H7 (cell line): ENCODE measurements at regions not wholly inside any gene's neighbourhood (a gene's known extent, or its start where the extent isn't known, plus 50 kb on each side); places are given as distances from the start of the nearest gene placed in this dataset.
"Not testable (repeated sequence)": the region's sequence is repeated elsewhere in the genome, so short reads cannot be mapped to it uniquely, and the experiment has no call there.

Source experiments
- DNase-seq: peaks from one replicate; pipeline ENCODE4 v3.0.0; 2012
- H3K27me3 ChIP-seq: 2 replicates; pipeline ENCODE4 v1.6.0; 2011; ENCODE audit warnings: mild to moderate bottlenecking, low read length; ENCODE audit not compliant: control insufficient read depth, insufficient read depth
- H3K36me3 ChIP-seq: replicated peaks from 2 replicates; pipeline ENCODE4 v1.5.1; 2011; ENCODE audit warnings: low read length; ENCODE audit not compliant: control insufficient read depth, insufficient read depth
- H3K4me3 ChIP-seq: 2 replicates; pipeline ENCODE4 v1.5.1; 2011; ENCODE audit warnings: low read depth, mild to moderate bottlenecking, control low read depth, low read length, moderate library complexity; ENCODE audit not compliant: insufficient read depth

DNA sequence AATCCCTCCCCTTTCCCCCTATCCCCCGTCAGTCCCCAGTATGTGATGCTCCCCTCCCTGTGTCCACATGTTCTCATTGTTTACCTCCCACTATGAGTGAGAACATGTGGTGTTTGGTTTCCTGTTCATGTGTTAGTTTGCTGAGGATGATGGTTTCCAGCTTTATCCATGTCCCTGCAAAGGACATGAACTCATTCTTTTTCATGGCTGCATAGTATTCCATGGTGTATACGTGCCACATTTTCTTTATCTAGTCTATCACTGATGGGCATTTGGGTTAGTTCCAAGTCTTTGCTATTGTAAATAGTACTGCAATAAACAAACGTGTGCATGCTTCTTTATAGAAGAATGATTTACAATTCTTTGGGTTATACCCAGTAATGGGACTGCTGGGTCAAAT, 165.6 kb upstream of the TENM4 start:
- not testable (repeated sequence) for DNase-seq, H3K27me3 ChIP-seq, H3K36me3 ChIP-seq

GRCh38 chr11:79600711-79601110, 159.9 kb upstream of the TENM4 start:
- DNase-seq: no peak
- no peaks in the 10 kb centered on the region for H3K36me3 ChIP-seq
- no peaks in the 10 kb centered on the region for H3K27me3 ChIP-seq
- no peak overlapping the region for H3K4me3 ChIP-seq

More for the DNA sequence above, 165.6 kb upstream of the TENM4 start:
- not testable (repeated sequence) for H3K4me3 ChIP-seq

- Histone ChIP-seq H3K4me3 (no peak overlapping the region), H3K27me3 (no peaks in the 10 kb centered on the region), H3K36me3 (no peaks in the 10 kb centered on the region)
- DNase-seq: no peak
These were observed 154.0 kb upstream of the TENM4 start for GRCh38 chr11:79594834-79595233.

GRCh38 chr11:79592824-79593223, 152.0 kb upstream of the TENM4 start:
- DNase-seq: no peak
- no peaks in the 10 kb centered on the region for H3K27me3 ChIP-seq
- no peak overlapping the region for H3K4me3 ChIP-seq

GRCh38 chr11:79592406-79592805, 151.6 kb upstream of the TENM4 start:
- Histone ChIP-seq H3K36me3 (no peaks in the 10 kb centered on the region), H3K27me3 (no peaks in the 10 kb centered on the region), H3K4me3 (no peak overlapping the region)
- no peak for DNase-seq

More at GRCh38 chr11:79592824-79593223, 152.0 kb upstream of the TENM4 start:
- H3K36me3 ChIP-seq: no peaks in the 10 kb centered on the region

- Histone ChIP-seq H3K36me3 (no peaks in the 10 kb centered on the region), H3K27me3 (no peaks in the 10 kb centered on the region), H3K4me3 (no peak overlapping the region)
- no peak for DNase-seq
These were observed 141.6 kb upstream of the TENM4 start for GRCh38 chr11:79582434-79582833.

DNA sequence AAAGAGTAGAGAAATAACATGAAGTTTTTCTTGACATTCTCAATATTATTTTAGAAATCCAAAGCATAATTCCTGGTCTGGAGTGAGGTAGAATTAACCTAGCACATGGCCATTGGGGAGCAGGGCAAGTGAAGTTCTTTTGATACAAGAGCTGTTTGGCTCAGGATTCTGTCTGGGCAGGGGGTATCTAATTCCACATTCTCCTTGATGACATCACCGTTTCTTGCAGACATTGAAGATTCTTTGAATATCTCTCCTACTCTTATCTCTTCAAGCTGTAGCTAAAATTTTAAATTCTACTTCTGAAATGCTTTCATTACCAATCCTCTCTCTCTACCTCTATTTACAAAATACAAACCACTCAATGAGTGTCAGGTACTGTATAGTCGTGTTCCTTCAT, 138.2 kb upstream of the TENM4 start:
- DNase-seq: no peak
- H3K27me3 ChIP-seq: no peaks in the 10 kb centered on the region
- no peak overlapping the region for H3K4me3 ChIP-seq
- H3K36me3 ChIP-seq: no peaks in the 10 kb centered on the region

DNA sequence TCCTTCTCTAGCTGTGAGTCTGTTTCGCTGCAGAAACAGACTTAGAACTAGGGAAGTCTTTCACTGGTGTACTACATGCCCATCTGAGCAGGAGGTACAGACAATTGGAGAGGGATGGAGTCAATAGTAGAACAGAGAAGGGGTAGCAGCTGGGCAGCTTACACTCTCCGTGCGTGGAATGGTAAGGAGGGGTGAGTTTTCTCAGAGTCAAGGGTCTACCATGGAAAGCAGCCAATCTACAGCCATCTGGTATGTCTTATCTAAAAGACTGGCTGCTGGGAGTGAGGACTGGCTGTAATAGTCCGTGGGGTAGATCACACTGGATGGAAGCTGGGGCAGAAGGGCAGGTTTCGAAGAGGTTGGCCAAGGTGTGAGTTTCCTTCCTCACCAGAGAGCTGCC, 137.3 kb upstream of the TENM4 start:
- DNase-seq: no peak
- H3K4me3 ChIP-seq: no peak overlapping the region
- no peaks in the 10 kb centered on the region for H3K36me3 ChIP-seq
- H3K27me3 ChIP-seq: no peaks in the 10 kb centered on the region

GRCh38 chr11:79575701-79576100, 134.9 kb upstream of the TENM4 start:
- Histone ChIP-seq H3K36me3 (no peaks in the 10 kb centered on the region), H3K27me3 (no peaks in the 10 kb centered on the region), H3K4me3 (no peak overlapping the region)
- no peak for DNase-seq

GRCh38 chr11:79570104-79570503, 129.3 kb upstream of the TENM4 start:
- Histone ChIP-seq H3K27me3 (no peaks in the 10 kb centered on the region), H3K36me3 (no peaks in the 10 kb centered on the region), H3K4me3 (no peak overlapping the region)
- no peak for DNase-seq

DNA sequence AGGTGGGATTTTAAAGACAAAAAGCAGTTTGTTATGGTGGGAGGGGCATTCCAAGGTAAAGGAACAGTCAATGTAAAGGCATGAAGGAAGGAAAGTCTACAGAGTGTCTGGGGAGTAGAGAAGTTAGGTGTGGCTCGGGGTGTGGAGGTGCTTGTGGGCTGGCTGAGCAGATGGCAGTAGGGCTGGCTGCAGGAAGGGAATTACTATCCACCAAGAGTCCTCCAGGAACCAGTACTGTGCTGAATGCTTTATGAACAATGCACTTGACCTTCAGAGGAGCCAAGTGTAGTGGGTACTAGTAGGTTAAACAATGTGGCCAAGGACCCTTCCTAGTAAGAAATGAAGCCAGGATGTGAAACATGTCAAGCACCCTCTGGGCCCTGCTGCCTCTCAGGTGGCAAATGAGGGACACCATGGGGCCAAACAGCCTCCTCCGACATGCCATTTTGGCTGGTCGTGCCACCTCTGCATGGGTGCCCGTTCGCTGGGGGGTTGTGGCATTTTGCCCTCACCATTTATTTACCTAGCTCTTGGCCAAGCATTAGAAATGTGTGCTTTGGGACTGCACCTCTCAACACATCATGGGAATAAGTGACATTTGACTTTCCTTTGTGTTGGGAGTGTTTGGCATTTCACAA, 123.6 kb upstream of the TENM4 start:
- Histone ChIP-seq H3K27me3 (no peaks in the 10 kb centered on the region), H3K4me3 (no peak overlapping the region), H3K36me3 (no peaks in the 10 kb centered on the region)
- DNase-seq: no peak

DNA sequence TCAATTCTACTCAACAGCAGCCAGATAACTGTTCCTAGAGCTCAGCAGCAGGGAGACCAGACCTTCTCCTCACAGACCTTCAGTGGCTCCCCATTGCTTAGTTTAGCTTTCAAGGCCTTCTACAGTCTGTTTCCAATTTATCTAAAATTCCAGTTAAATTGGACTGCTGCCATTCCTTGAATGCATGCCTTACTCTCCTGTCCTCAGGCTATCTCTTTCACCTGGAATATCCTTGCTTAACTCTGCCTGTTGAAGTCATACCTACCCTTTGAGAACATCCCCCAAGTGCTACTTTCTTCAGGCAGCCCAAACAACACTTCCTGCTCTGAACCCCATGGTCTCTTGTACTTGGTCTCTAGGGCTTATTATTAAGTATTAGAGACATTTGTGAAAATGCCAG, 120.7 kb upstream of the TENM4 start:
- Histone ChIP-seq H3K27me3 (no peaks in the 10 kb centered on the region), H3K36me3 (no peaks in the 10 kb centered on the region), H3K4me3 (no peak overlapping the region)
- no peak for DNase-seq

DNA sequence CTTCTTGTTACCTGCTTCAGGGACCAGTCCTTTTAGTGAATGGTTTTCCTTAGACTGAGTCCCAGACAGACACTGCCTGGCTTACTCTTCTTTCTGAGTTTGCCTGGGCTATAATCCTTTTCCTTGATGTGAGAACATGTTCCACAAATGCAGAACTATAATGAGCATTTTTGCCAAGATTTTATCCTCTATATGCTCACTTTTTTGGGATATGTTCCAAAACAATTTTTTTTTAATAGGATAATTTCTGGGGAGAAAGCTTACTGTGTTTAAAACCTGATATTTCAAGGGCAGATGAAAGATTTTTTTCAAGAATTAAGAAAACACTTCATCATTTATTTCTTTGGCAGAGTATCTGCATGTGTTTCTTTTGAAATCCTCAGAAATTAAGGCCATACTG, 110.0 kb upstream of the TENM4 start:
- H3K4me3 ChIP-seq: no peak overlapping the region
- H3K36me3 ChIP-seq: no peaks in the 10 kb centered on the region
- H3K27me3 ChIP-seq: no peaks in the 10 kb centered on the region
- no peak for DNase-seq

DNA sequence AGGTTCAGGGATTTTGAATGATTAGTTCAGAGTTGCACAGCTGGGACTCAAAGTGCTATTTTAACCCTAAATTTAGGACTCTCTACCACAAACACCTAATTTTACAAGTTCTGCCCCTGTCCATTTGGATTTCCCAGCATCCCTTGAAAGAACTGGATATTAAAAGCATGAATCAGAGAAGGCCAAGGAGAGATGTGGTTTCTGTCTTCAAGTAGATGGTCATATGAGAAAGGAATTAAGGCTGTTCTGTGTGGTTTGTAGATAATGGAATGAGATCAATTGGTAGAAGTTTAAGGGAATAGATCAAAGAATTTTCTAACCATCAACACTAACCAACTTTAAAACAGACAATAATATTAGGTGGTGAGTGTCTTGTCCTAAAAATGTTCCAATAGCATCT, 106.4 kb upstream of the TENM4 start:
- no peak for DNase-seq
- H3K36me3 ChIP-seq: no peaks in the 10 kb centered on the region
- no peak overlapping the region for H3K4me3 ChIP-seq
- no peaks in the 10 kb centered on the region for H3K27me3 ChIP-seq

DNA sequence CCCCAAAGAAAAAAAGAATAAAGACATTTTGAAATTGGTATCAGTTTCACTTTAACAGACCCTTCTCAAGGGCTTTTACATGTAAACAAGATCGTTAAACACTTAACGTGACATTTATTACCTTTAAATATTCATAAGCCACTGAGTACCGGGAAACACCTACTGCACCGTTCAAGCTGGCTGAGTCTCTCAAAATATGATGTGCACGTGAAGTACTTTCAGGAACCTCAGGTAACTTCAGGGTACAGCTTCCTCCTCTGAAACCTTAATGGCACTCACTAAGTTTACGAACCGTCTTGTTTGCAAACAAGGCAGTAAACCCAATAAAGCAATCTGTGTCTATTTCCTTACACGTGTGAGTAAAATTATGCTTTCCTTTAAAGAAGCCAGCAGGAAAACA, 105.5 kb upstream of the TENM4 start:
- no peak for DNase-seq
- H3K27me3 ChIP-seq: no peaks in the 10 kb centered on the region
- H3K36me3 ChIP-seq: no peaks in the 10 kb centered on the region
- H3K4me3 ChIP-seq: no peak overlapping the region

GRCh38 chr11:79544361-79544760, 103.5 kb upstream of the TENM4 start:
- Histone ChIP-seq H3K4me3 (no peak overlapping the region), H3K27me3 (no peaks in the 10 kb centered on the region), H3K36me3 (no peaks in the 10 kb centered on the region)
- DNase-seq: no peak
